ENCODE measurements at regions not wholly inside any gene's neighbourhood (a gene's known extent, or its start where the extent isn't known, plus 50 kb on each side); places are given as distances from the start of the nearest gene placed in this dataset.
A peak's percentile ranks its signal among the peaks of the same experiment; 100 is the strongest.

DNA sequence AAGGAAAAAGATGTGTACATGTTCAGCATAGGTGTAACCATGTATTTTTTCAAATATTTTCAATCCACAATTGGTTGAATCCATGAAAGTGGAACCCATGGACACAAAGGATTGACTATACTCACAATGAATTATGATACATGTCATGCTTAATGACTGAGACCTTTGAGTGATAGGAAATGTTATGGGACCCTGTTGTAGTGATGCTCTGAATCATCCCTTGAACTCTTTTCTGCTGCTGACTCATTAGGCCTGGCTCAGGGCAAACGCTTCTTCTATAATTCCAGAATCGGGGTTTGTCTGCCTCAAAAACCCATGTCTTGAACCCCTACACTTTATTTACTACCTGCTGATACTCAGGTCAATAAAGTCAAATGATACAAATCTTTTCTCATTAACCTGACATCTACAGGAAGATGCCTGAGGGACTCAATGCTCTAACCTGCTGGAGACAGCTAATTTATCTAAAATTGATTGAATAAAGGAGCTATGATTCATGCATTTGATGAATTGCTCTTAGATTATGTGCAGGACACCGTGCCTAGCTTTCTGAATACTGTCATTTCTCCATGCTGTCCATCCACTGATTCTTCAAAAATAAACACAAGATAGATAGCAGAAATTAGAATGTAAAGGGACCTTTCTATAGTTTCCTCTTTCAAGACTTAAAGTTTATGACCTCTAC, 260.1 kb downstream of the PRELID2 start:
- Histone ChIP-seq H3K9ac (ENCODE audit: low read length) (no peak overlapping the region), H3K27me3 (replicated peaks; ENCODE audit: control insufficient read depth, insufficient read depth, low read length) (no peaks in the 10 kb centered on the region), H3K36me3 (ENCODE audit: control insufficient read depth, insufficient read depth, low read length, severe bottlenecking) (no peaks in the 10 kb centered on the region), H3K4me1 (ENCODE audit: control insufficient read depth, insufficient read depth, low read length) (no peaks in the 10 kb centered on the region), H3K9me3 (ENCODE audit: control insufficient read depth, low read length) (no peaks in the 10 kb centered on the region), H3K4me3 (ENCODE audit: low read length) (no peak overlapping the region)
- no peak for DNase-seq (ENCODE audit: low read depth)

- Histone ChIP-seq H3K4me1 (ENCODE audit: control insufficient read depth, insufficient read depth, low read length) (no peaks in the 10 kb centered on the region), H3K9me3 (ENCODE audit: control insufficient read depth, low read length) (no peaks in the 10 kb centered on the region), H3K9ac (ENCODE audit: low read length) (no peak overlapping the region), H3K27me3 (replicated peaks; ENCODE audit: control insufficient read depth, insufficient read depth, low read length) (no peaks in the 10 kb centered on the region), H3K36me3 (ENCODE audit: control insufficient read depth, insufficient read depth, low read length, severe bottlenecking) (no peaks in the 10 kb centered on the region), H3K4me3 (ENCODE audit: low read length) (no peak overlapping the region)
- DNase-seq (ENCODE audit: low read depth) = peak; percentile 50
These were observed 266.6 kb downstream of the PRELID2 start for GRCh38 chr5:145568581-145568980.

DNA sequence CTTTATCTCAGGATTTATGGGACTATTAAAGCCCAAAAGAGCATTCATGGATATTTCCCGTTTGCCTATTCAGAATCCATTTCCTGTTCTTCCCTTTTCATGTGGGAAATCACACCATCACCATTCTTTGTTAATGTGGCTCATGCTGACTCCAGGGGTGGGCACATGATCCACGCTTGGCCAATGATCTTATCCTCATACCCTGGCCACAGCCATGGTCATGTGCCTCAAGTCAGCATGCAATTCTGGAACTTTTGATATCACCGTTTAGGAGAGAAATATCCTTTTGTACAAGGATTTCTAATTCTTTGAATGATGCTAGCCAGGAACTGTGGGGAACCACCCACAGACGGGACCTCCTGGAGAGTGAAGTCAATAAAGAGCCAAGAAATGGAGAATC, 272.2 kb downstream of the PRELID2 start:
- H3K4me3 ChIP-seq (ENCODE audit: low read length) = no peak overlapping the region

DNA sequence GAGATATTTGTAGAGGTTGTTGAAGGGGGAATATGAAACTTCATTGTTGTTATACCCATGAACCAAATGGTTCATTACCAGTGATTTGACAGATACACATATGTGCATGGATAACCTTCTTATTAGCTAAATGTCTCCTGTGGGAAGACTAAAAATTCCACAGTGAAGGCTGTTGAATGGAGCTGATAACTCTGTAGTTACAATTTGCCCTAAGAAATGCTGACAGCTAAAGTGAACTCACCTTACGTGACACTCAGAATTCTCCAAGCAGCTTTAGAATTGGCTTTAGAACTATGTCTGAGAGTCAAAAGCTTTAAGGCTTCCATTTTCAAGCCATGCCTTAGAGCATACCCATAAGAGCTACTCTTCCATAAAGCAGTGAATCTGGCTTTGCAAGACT, 276.9 kb downstream of the PRELID2 start:
- Histone ChIP-seq H3K9me3 (ENCODE audit: control insufficient read depth, low read length) (no peaks in the 10 kb centered on the region), H3K27me3 (replicated peaks; ENCODE audit: control insufficient read depth, insufficient read depth, low read length) (no peaks in the 10 kb centered on the region), H3K9ac (ENCODE audit: low read length) (no peak overlapping the region), H3K4me3 (ENCODE audit: low read length) (no peak overlapping the region), H3K4me1 (ENCODE audit: control insufficient read depth, insufficient read depth, low read length) (no peaks in the 10 kb centered on the region), H3K36me3 (ENCODE audit: control insufficient read depth, insufficient read depth, low read length, severe bottlenecking) (no peaks in the 10 kb centered on the region)
- DNase-seq (ENCODE audit: low read depth) = no peak

More for the DNA sequence above, 272.2 kb downstream of the PRELID2 start:
- no peaks in the 10 kb centered on the region for H3K4me1 ChIP-seq (ENCODE audit: control insufficient read depth, insufficient read depth, low read length)
- DNase-seq (ENCODE audit: low read depth) = no peak
- no peaks in the 10 kb centered on the region for H3K36me3 ChIP-seq (ENCODE audit: control insufficient read depth, insufficient read depth, low read length, severe bottlenecking)
- H3K9ac ChIP-seq (ENCODE audit: low read length) = no peak overlapping the region
- no peaks in the 10 kb centered on the region for H3K9me3 ChIP-seq (ENCODE audit: control insufficient read depth, low read length)
- no peaks in the 10 kb centered on the region for H3K27me3 ChIP-seq (replicated peaks; ENCODE audit: control insufficient read depth, insufficient read depth, low read length)

DNA sequence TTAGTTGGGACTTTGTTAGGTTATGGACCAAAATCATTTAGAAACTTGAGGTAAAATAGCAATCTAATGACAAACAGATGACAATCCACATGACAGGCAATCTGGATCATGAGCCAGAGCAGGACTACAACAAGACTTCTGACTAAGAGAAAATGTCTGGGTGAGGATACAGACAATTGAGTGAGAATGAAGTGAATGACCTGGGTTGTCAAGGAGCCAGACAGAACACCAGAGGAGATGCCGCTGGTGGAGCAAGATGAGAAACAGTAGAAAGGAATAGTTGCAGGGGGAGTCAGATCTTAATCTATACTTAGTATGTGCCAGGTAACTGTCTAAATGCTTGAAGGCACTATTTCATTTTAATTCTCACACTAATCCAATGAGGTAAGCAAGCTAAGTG, 277.8 kb downstream of the PRELID2 start:
- Histone ChIP-seq H3K9ac (ENCODE audit: low read length) (no peak overlapping the region), H3K9me3 (ENCODE audit: control insufficient read depth, low read length) (no peaks in the 10 kb centered on the region), H3K27me3 (replicated peaks; ENCODE audit: control insufficient read depth, insufficient read depth, low read length) (no peaks in the 10 kb centered on the region), H3K36me3 (ENCODE audit: control insufficient read depth, insufficient read depth, low read length, severe bottlenecking) (no peaks in the 10 kb centered on the region), H3K4me1 (ENCODE audit: control insufficient read depth, insufficient read depth, low read length) (no peaks in the 10 kb centered on the region), H3K4me3 (ENCODE audit: low read length) (no peak overlapping the region)
- DNase-seq (ENCODE audit: low read depth) = no peak

- DNase-seq (ENCODE audit: low read depth) = peak; percentile 41
- Histone ChIP-seq H3K4me1 (ENCODE audit: control insufficient read depth, insufficient read depth, low read length) (no peaks in the 10 kb centered on the region), H3K36me3 (ENCODE audit: control insufficient read depth, insufficient read depth, low read length, severe bottlenecking) (no peaks in the 10 kb centered on the region), H3K27me3 (replicated peaks; ENCODE audit: control insufficient read depth, insufficient read depth, low read length) (no peaks in the 10 kb centered on the region), H3K9ac (ENCODE audit: low read length) (no peak overlapping the region), H3K9me3 (ENCODE audit: control insufficient read depth, low read length) (no peaks in the 10 kb centered on the region), H3K4me3 (ENCODE audit: low read length) (no peak overlapping the region)
These were observed 280.7 kb downstream of the PRELID2 start for GRCh38 chr5:145554399-145554798.

GRCh38 chr5:145553177-145553576, 282.0 kb downstream of the PRELID2 start:
- Histone ChIP-seq H3K9ac (ENCODE audit: low read length) (no peak overlapping the region), H3K36me3 (ENCODE audit: control insufficient read depth, insufficient read depth, low read length, severe bottlenecking) (no peaks in the 10 kb centered on the region), H3K4me3 (ENCODE audit: low read length) (no peak overlapping the region), H3K27me3 (replicated peaks; ENCODE audit: control insufficient read depth, insufficient read depth, low read length) (no peaks in the 10 kb centered on the region), H3K9me3 (ENCODE audit: control insufficient read depth, low read length) (no peaks in the 10 kb centered on the region), H3K4me1 (ENCODE audit: control insufficient read depth, insufficient read depth, low read length) (no peaks in the 10 kb centered on the region)
- DNase-seq (ENCODE audit: low read depth) = no peak

DNA sequence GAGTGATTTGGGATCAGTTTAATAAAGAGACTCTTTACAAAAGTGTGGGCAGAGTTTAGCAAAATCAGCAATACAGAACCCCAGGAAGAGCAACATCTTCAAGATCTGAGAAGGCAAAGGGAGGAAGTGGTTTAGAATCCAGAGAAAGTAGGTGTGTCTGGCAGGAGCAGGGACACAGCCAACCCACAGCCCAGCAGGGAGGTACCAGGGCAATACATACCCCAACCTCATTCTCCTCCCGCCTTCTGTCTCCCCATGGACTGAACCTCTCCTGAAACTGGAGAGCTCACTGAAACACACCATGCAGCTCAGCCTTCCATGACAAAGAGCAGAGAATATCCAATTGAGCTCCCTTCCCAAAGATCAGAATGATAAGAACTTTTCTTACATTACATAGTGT, 283.4 kb downstream of the PRELID2 start:
- DNase-seq (ENCODE audit: low read depth) = no peak
- Histone ChIP-seq H3K9me3 (ENCODE audit: control insufficient read depth, low read length) (no peaks in the 10 kb centered on the region), H3K4me1 (ENCODE audit: control insufficient read depth, insufficient read depth, low read length) (no peaks in the 10 kb centered on the region), H3K4me3 (ENCODE audit: low read length) (no peak overlapping the region), H3K36me3 (ENCODE audit: control insufficient read depth, insufficient read depth, low read length, severe bottlenecking) (no peaks in the 10 kb centered on the region), H3K27me3 (replicated peaks; ENCODE audit: control insufficient read depth, insufficient read depth, low read length) (no peaks in the 10 kb centered on the region), H3K9ac (ENCODE audit: low read length) (no peak overlapping the region)

GRCh38 chr5:145548097-145548496, 287.0 kb downstream of the PRELID2 start:
- H3K4me1 ChIP-seq (ENCODE audit: control insufficient read depth, insufficient read depth, low read length) = no peaks in the 10 kb centered on the region
- H3K9ac ChIP-seq (ENCODE audit: low read length) = no peak overlapping the region
- H3K36me3 ChIP-seq (ENCODE audit: control insufficient read depth, insufficient read depth, low read length, severe bottlenecking) = no peaks in the 10 kb centered on the region
- H3K4me3 ChIP-seq (ENCODE audit: low read length) = no peak overlapping the region
- DNase-seq (ENCODE audit: low read depth) = no peak
- no peaks in the 10 kb centered on the region for H3K27me3 ChIP-seq (replicated peaks; ENCODE audit: control insufficient read depth, insufficient read depth, low read length)
- no peaks in the 10 kb centered on the region for H3K9me3 ChIP-seq (ENCODE audit: control insufficient read depth, low read length)

- no peaks in the 10 kb centered on the region for H3K27me3 ChIP-seq (replicated peaks; ENCODE audit: control insufficient read depth, insufficient read depth, low read length)
- no peak overlapping the region for H3K9ac ChIP-seq (ENCODE audit: low read length)
- H3K4me1 ChIP-seq (ENCODE audit: control insufficient read depth, insufficient read depth, low read length) = no peaks in the 10 kb centered on the region
- H3K9me3 ChIP-seq (ENCODE audit: control insufficient read depth, low read length) = no peaks in the 10 kb centered on the region
- no peak for DNase-seq (ENCODE audit: low read depth)
- H3K4me3 ChIP-seq (ENCODE audit: low read length) = no peak overlapping the region
- no peaks in the 10 kb centered on the region for H3K36me3 ChIP-seq (ENCODE audit: control insufficient read depth, insufficient read depth, low read length, severe bottlenecking)
These were observed 290.7 kb downstream of the PRELID2 start for GRCh38 chr5:145544401-145544800.

- Histone ChIP-seq H3K4me1 (ENCODE audit: control insufficient read depth, insufficient read depth, low read length) (no peaks in the 10 kb centered on the region), H3K9me3 (ENCODE audit: control insufficient read depth, low read length) (no peaks in the 10 kb centered on the region), H3K27me3 (replicated peaks; ENCODE audit: control insufficient read depth, insufficient read depth, low read length) (no peaks in the 10 kb centered on the region), H3K9ac (ENCODE audit: low read length) (no peak overlapping the region), H3K36me3 (ENCODE audit: control insufficient read depth, insufficient read depth, low read length, severe bottlenecking) (no peaks in the 10 kb centered on the region), H3K4me3 (ENCODE audit: low read length) (no peak overlapping the region)
- no peak for DNase-seq (ENCODE audit: low read depth)
These were observed 291.2 kb downstream of the PRELID2 start for GRCh38 chr5:145543968-145544367.

- no peaks in the 10 kb centered on the region for H3K36me3 ChIP-seq (ENCODE audit: control insufficient read depth, insufficient read depth, low read length, severe bottlenecking)
- DNase-seq (ENCODE audit: low read depth) = no peak
These were observed 294.8 kb downstream of the PRELID2 start for GRCh38 chr5:145540375-145540774.

More at GRCh38 chr5:145540375-145540774, 294.8 kb downstream of the PRELID2 start:
- no peak overlapping the region for H3K9ac ChIP-seq (ENCODE audit: low read length)
- peaks cover 4% of the 10 kb centered on the region for H3K4me1 ChIP-seq (ENCODE audit: control insufficient read depth, insufficient read depth, low read length)
- H3K9me3 ChIP-seq (ENCODE audit: control insufficient read depth, low read length) = peaks cover 13% of the 10 kb centered on the region
- H3K27me3 ChIP-seq (replicated peaks; ENCODE audit: control insufficient read depth, insufficient read depth, low read length) = no peaks in the 10 kb centered on the region
- H3K4me3 ChIP-seq (ENCODE audit: low read length) = no peak overlapping the region
